CD4-positive, alpha-beta T cell (primary cell): ENCODE measurements at regions not wholly inside any gene's neighbourhood (a gene's known extent, or its start where the extent isn't known, plus 50 kb on each side); places are given as distances from the start of the nearest gene placed in this dataset.

Experiments used
- ATAC-seq: fragments of 200-7000 bp; cut with Tn5 transposase; one replicate; pipeline ENCODE4 v1.10.0; 2022; ENCODE audit warnings: mild to moderate bottlenecking; ENCODE audit not compliant: poor library complexity
- CTCF ChIA-PET: fragments of 350-600 bp; sonication (Branson Sonifier 250); formaldehyde crosslinking; loops from one replicate; lab custom pipeline; 2021; ENCODE audit warnings: antibody characterized with exemption, inconsistent platforms; lab: Charles Lee
- POLR2A ChIA-PET: fragments of 350-600 bp; sonication (Branson Sonifier 250); formaldehyde crosslinking; loops from one replicate; lab custom pipeline; 2021; ENCODE audit warnings: antibody characterized with exemption, inconsistent platforms; lab: Charles Lee
- DNase-seq, 14 experiments: peaks; one replicate each; pipeline ENCODE4 v3.0.0-alpha.2; 2013 to 2020; ENCODE audit warnings: mixed read lengths in 2 of 14
- H3K27ac ChIP-seq, 2 donors: one replicate each; pipeline versions ENCODE4 v1.5.1 to v1.7.0; 2013; ENCODE audit warnings: low read length in 2 of 2, low read depth in 1 of 2, mild to moderate bottlenecking in 1 of 2
- H3K27me3 ChIP-seq, 2 experiments: 1 replicate in 1 of 2; 2 replicates in 1 of 2; pipeline versions ENCODE4 v1.6.1 to v1.7.0; 2013; ENCODE audit warnings: low read length in 2 of 2, control low read depth in 1 of 2, mild to moderate bottlenecking in 1 of 2, moderate library complexity in 1 of 2; ENCODE audit not compliant: insufficient read depth in 2 of 2, control insufficient read depth in 1 of 2
- H3K36me3 ChIP-seq: one replicate; pipeline ENCODE4 v1.6.1; 2013; ENCODE audit warnings: low read length, control low read depth; ENCODE audit not compliant: insufficient read depth
- H3K4me1 ChIP-seq: one replicate; pipeline ENCODE4 v1.6.1; 2013; ENCODE audit warnings: low read length, control low read depth; ENCODE audit not compliant: insufficient read depth
- H3K4me3 ChIP-seq: one replicate; pipeline ENCODE4 v1.5.1; 2013; ENCODE audit warnings: mild to moderate bottlenecking, low read length, moderate library complexity
- H3K9me3 ChIP-seq, 2 experiments: 1 replicate in 1 of 2; 2 replicates in 1 of 2; pipeline versions ENCODE4 v1.6.1 to v1.7.0; 2013; ENCODE audit warnings: low read length in 2 of 2, mild to moderate bottlenecking in 2 of 2, control low read depth in 1 of 2, moderate library complexity in 1 of 2; ENCODE audit not compliant: control insufficient read depth in 1 of 2, insufficient read depth in 1 of 2
- H3K27ac Mint-ChIP-seq: one replicate; pipeline ENCODE4 v1.8.0; 2020; ENCODE audit warnings: mixed read lengths
- H3K27me3 Mint-ChIP-seq: one replicate; pipeline ENCODE4 v1.8.0; 2021; ENCODE audit warnings: mixed read lengths
- H3K36me3 Mint-ChIP-seq: one replicate; pipeline ENCODE4 v1.8.0; 2021; ENCODE audit warnings: low read depth, mixed read lengths
- H3K4me1 Mint-ChIP-seq: one replicate; pipeline ENCODE4 v1.8.0; 2021; ENCODE audit warnings: low read depth, mixed read lengths
- H3K4me3 Mint-ChIP-seq: one replicate; pipeline ENCODE4 v1.8.0; 2020; ENCODE audit warnings: mild to moderate bottlenecking, mixed read lengths
- H3K9me3 Mint-ChIP-seq: one replicate; pipeline ENCODE4 v1.8.0; 2020; ENCODE audit warnings: mixed read lengths
- intact Hi-C, 2 experiments: fragments of 100-400 bp; cut with DNase I in 1 of 2; cut with micrococcal nuclease in 1 of 2; formaldehyde crosslinking; loops; one replicate each; pipeline versions ENCODE4 v1.15.1 to v1.9.0; 2023 to 2025; cut with DNase I, micrococcal nuclease
- TF ChIP-seq, protein P1 (sequence below): fragments of 200-600 bp; IDR thresholded peaks from one replicate; pipeline ENCODE4 v1.8.0; 2022; ENCODE audit warnings: antibody characterized with exemption, mild to moderate bottlenecking

DNA sequence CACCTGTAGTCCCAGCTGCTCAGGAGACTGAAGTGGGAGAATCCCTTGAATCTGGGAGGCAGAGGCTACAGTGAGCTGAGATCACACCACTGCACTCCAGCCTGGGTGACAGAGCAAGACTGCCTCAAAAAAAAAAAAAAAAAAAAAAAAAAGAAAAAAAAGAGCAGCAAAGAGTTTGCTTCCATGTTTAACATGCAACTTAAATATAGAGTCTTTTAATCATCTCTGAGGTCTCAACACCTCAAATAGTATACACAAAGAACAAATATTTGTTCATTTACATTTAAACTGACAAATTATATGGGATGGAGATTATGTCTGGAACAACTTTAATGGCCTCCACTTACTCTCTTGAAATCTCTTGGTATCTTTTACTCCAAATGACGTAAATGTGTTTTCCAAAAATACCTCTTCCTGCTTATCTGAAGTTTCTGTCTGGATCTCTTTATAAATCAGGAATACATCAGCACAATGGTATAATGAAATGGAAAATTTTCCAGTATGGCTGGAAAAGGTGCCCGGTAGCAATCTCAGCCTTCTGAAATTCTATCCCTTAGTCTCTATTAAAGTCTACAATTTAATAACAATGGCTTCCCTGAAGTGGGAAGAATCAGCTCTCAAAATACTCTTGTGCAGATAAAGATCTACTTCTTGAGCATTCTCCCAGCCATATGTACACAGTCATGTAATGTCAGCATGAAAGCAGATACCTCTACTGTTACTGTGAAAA, 258.5 kb downstream of the OMA1 start:
- no peaks in the 10 kb centered on the region for H3K36me3 Mint-ChIP-seq
- ChIA-PET CTCF (interaction anchor here (0.7 kb wide), 1 partner anchor 66 kb away, joined by 3 read pairs; no protein-coding TSS in a partner anchor), POLR2A (no interaction called here)
- no peaks in the 10 kb centered on the region for H3K9me3 ChIP-seq
- no peaks in the 10 kb centered on the region for H3K27me3 ChIP-seq
- intact Hi-C loops: no loop called here
- no peaks in the 10 kb centered on the region for H3K4me1 ChIP-seq
- ATAC-seq (no peak), DNase-seq (no peak)
- H3K4me1 Mint-ChIP-seq: no peaks in the 10 kb centered on the region
- H3K27me3 Mint-ChIP-seq: no peaks in the 10 kb centered on the region
- H3K9me3 Mint-ChIP-seq: peaks cover 4% of the 10 kb centered on the region
- TF ChIP-seq, protein P1, sequence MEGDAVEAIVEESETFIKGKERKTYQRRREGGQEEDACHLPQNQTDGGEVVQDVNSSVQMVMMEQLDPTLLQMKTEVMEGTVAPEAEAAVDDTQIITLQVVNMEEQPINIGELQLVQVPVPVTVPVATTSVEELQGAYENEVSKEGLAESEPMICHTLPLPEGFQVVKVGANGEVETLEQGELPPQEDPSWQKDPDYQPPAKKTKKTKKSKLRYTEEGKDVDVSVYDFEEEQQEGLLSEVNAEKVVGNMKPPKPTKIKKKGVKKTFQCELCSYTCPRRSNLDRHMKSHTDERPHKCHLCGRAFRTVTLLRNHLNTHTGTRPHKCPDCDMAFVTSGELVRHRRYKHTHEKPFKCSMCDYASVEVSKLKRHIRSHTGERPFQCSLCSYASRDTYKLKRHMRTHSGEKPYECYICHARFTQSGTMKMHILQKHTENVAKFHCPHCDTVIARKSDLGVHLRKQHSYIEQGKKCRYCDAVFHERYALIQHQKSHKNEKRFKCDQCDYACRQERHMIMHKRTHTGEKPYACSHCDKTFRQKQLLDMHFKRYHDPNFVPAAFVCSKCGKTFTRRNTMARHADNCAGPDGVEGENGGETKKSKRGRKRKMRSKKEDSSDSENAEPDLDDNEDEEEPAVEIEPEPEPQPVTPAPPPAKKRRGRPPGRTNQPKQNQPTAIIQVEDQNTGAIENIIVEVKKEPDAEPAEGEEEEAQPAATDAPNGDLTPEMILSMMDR: no peak
- no peak overlapping the region for H3K4me3 Mint-ChIP-seq
- no peak overlapping the region for H3K4me3 ChIP-seq
- no peak overlapping the region for H3K27ac Mint-ChIP-seq
- H3K27ac ChIP-seq: no peak overlapping the region
- no peaks in the 10 kb centered on the region for H3K36me3 ChIP-seq

- Mint-ChIP-seq H3K4me1 (no peaks in the 10 kb centered on the region), H3K27ac (no peak overlapping the region), H3K4me3 (no peak overlapping the region), H3K27me3 (no peaks in the 10 kb centered on the region), H3K36me3 (no peaks in the 10 kb centered on the region), H3K9me3 (peaks cover 4% of the 10 kb centered on the region)
- Histone ChIP-seq H3K4me3 (no peak overlapping the region), H3K9me3 (no peaks in the 10 kb centered on the region), H3K27ac (no peak overlapping the region), H3K27me3 (no peaks in the 10 kb centered on the region), H3K4me1 (no peaks in the 10 kb centered on the region), H3K36me3 (no peaks in the 10 kb centered on the region)
- intact Hi-C loops: no loop called here
- CTCF ChIA-PET: no interaction called here
- POLR2A ChIA-PET: no interaction called here
- no peak for ATAC-seq
- no peak for DNase-seq
- TF ChIP-seq, protein P1: no peak
Measured at GRCh38 chr1:58284225-58284510, 262.4 kb downstream of the OMA1 start.

GRCh38 chr1:58283388-58284224, 262.9 kb downstream of the OMA1 start:
- peaks cover 4% of the 10 kb centered on the region for H3K9me3 Mint-ChIP-seq
- no peak for ATAC-seq
- H3K36me3 Mint-ChIP-seq: no peaks in the 10 kb centered on the region
- Histone ChIP-seq H3K4me3 (no peak overlapping the region), H3K27me3 (no peaks in the 10 kb centered on the region), H3K4me1 (no peaks in the 10 kb centered on the region), H3K27ac (no peak overlapping the region), H3K9me3 (no peaks in the 10 kb centered on the region), H3K36me3 (no peaks in the 10 kb centered on the region)
- ChIA-PET CTCF (no interaction called here), POLR2A (no interaction called here)
- H3K27me3 Mint-ChIP-seq: no peaks in the 10 kb centered on the region
- H3K4me1 Mint-ChIP-seq: no peaks in the 10 kb centered on the region
- no peak for DNase-seq
- TF ChIP-seq, protein P1: no peak
- no peak overlapping the region for H3K4me3 Mint-ChIP-seq
- intact Hi-C loops: no loop called here
- H3K27ac Mint-ChIP-seq: no peak overlapping the region
